Keratinocyte (primary cell): ENCODE measurements at regions not wholly inside any gene's neighbourhood (a gene's known extent, or its start where the extent isn't known, plus 50 kb on each side); places are given as distances from the start of the nearest gene placed in this dataset.

Experiments used
- CTCF ChIP-seq, 3 experiments: IDR thresholded peaks in 1 of 3; conservative IDR thresholded peaks in 1 of 3; optimal IDR thresholded peaks in 1 of 3; 2 replicates in 2 of 3; 3 replicates in 1 of 3; pipeline versions ENCODE3 to v1.5.1; 2011; ENCODE audit warnings: low read length in 3 of 3, mild to moderate bottlenecking in 3 of 3, moderate library complexity in 2 of 3, control low read depth in 1 of 3, inconsistent platforms in 1 of 3; ENCODE audit not compliant: insufficient read depth in 2 of 3; ENCODE audit errors: extremely low read depth in 1 of 3
- EZH2 ChIP-seq: IDR thresholded peaks from one replicate; pipeline ENCODE4 v1.6.1; 2012; ENCODE audit warnings: inconsistent platforms, mild to moderate bottlenecking, low read length, moderate library complexity

DNA sequence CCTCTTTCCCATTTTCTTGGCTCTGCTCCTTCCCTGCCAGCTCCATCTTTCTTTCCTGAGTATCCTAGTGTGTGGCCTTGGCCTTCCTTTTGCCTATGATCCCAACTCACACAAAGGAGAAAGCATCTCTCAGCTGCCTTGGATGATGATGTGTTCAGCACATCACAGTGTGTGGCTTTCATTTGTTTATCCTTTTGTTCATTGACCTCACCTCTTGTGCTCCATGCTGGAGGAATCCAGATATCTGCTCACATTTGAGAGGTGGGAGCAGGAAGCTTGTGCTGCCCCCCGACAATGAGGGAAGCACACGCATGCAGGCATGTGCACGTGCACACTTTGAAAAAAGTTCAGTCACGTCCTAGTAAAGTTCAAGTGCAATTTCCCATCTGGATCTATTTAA is 131.0 kb downstream of the SMIM20 start:
- TF ChIP-seq CTCF (optimal IDR thresholded peaks at IDR 0.05 in 1 of 3, IDR thresholded peaks at IDR 0.05 in 1 of 3, conservative IDR thresholded peaks at IDR 0.05 in 1 of 3; ENCODE audit: extremely low read depth in 1 of 3, insufficient read depth in 2 of 3, low read length in 3 of 3) (no peak), EZH2 (no peak)
